ENCODE measurements at regions not wholly inside any gene's neighbourhood (a gene's known extent, or its start where the extent isn't known, plus 50 kb on each side); places are given as distances from the start of the nearest gene placed in this dataset.

GRCh38 chr11:42647993-42648392, 663.8 kb upstream of the API5 start:
- DNase-seq (ENCODE audit: low read depth): no peak
- in situ Hi-C loops (cut with HindIII; ENCODE audit: low pct_unique_long_range_greater_than_20kb, low sequenced_read_pairs): no loop called here

GRCh38 chr11:42651621-42652020, 660.2 kb upstream of the API5 start:
- in situ Hi-C loops (cut with HindIII; ENCODE audit: low pct_unique_long_range_greater_than_20kb, low sequenced_read_pairs): no loop called here
- no peak for DNase-seq (ENCODE audit: low read depth)

- in situ Hi-C loops (cut with HindIII; ENCODE audit: low pct_unique_long_range_greater_than_20kb, low sequenced_read_pairs): no loop called here
- no peak for DNase-seq (ENCODE audit: low read depth)
Observed at GRCh38 chr11:42657169-42657568, 654.6 kb upstream of the API5 start.

GRCh38 chr11:42661942-42662341, 649.9 kb upstream of the API5 start:
- in situ Hi-C loops (cut with HindIII; ENCODE audit: low pct_unique_long_range_greater_than_20kb, low sequenced_read_pairs): no loop called here
- no peak for DNase-seq (ENCODE audit: low read depth)

GRCh38 chr11:42669248-42669976, 642.4 kb upstream of the API5 start:
- no peak for DNase-seq (ENCODE audit: low read depth)
- in situ Hi-C loops (cut with HindIII; ENCODE audit: low pct_unique_long_range_greater_than_20kb, low sequenced_read_pairs): no loop called here

- in situ Hi-C loops (cut with HindIII; ENCODE audit: low pct_unique_long_range_greater_than_20kb, low sequenced_read_pairs): no loop called here
Observed at GRCh38 chr11:42674436-42674835, 637.4 kb upstream of the API5 start.

GRCh38 chr11:42707541-42707940, 604.3 kb upstream of the API5 start:
- in situ Hi-C loops (cut with HindIII; ENCODE audit: low pct_unique_long_range_greater_than_20kb, low sequenced_read_pairs): no loop called here
- DNase-seq (ENCODE audit: low read depth): no peak

More at GRCh38 chr11:42674436-42674835, 637.4 kb upstream of the API5 start:
- DNase-seq (ENCODE audit: low read depth): no peak

- in situ Hi-C loops (cut with HindIII; ENCODE audit: low pct_unique_long_range_greater_than_20kb, low sequenced_read_pairs): no loop called here
- DNase-seq (ENCODE audit: low read depth): no peak
Observed at GRCh38 chr11:42709216-42709615, 602.6 kb upstream of the API5 start.

GRCh38 chr11:42713279-42713678, 598.5 kb upstream of the API5 start:
- no peak for DNase-seq (ENCODE audit: low read depth)

GRCh38 chr11:42713753-42714152, 598.0 kb upstream of the API5 start:
- in situ Hi-C loops (cut with HindIII; ENCODE audit: low pct_unique_long_range_greater_than_20kb, low sequenced_read_pairs): no loop called here

More at GRCh38 chr11:42713279-42713678, 598.5 kb upstream of the API5 start:
- in situ Hi-C loops (cut with HindIII; ENCODE audit: low pct_unique_long_range_greater_than_20kb, low sequenced_read_pairs): no loop called here

GRCh38 chr11:42720716-42721563, 590.9 kb upstream of the API5 start:
- no peak for DNase-seq (ENCODE audit: low read depth)
- in situ Hi-C loops (cut with HindIII; ENCODE audit: low pct_unique_long_range_greater_than_20kb, low sequenced_read_pairs): no loop called here

More at GRCh38 chr11:42713753-42714152, 598.0 kb upstream of the API5 start:
- no peak for DNase-seq (ENCODE audit: low read depth)

GRCh38 chr11:42727879-42728278, 583.9 kb upstream of the API5 start:
- in situ Hi-C loops (cut with HindIII; ENCODE audit: low pct_unique_long_range_greater_than_20kb, low sequenced_read_pairs): no loop called here
- DNase-seq (ENCODE audit: low read depth): no peak

- in situ Hi-C loops (cut with HindIII; ENCODE audit: low pct_unique_long_range_greater_than_20kb, low sequenced_read_pairs): no loop called here
- DNase-seq (ENCODE audit: low read depth): no peak
Observed at GRCh38 chr11:42762348-42762747, 549.4 kb upstream of the API5 start.

GRCh38 chr11:42764936-42765335, 546.9 kb upstream of the API5 start:
- DNase-seq (ENCODE audit: low read depth): no peak
- in situ Hi-C loops (cut with HindIII; ENCODE audit: low pct_unique_long_range_greater_than_20kb, low sequenced_read_pairs): no loop called here

GRCh38 chr11:42768576-42768975, 543.2 kb upstream of the API5 start:
- no peak for DNase-seq (ENCODE audit: low read depth)
- in situ Hi-C loops (cut with HindIII; ENCODE audit: low pct_unique_long_range_greater_than_20kb, low sequenced_read_pairs): no loop called here

GRCh38 chr11:42770444-42771065, 541.2 kb upstream of the API5 start:
- DNase-seq (ENCODE audit: low read depth): no peak
- in situ Hi-C loops (cut with HindIII; ENCODE audit: low pct_unique_long_range_greater_than_20kb, low sequenced_read_pairs): no loop called here

GRCh38 chr11:42772886-42773285, 538.9 kb upstream of the API5 start:
- in situ Hi-C loops (cut with HindIII; ENCODE audit: low pct_unique_long_range_greater_than_20kb, low sequenced_read_pairs): no loop called here
- no peak for DNase-seq (ENCODE audit: low read depth)

- in situ Hi-C loops (cut with HindIII; ENCODE audit: low pct_unique_long_range_greater_than_20kb, low sequenced_read_pairs): no loop called here
- no peak for DNase-seq (ENCODE audit: low read depth)
Observed at GRCh38 chr11:42773729-42774128, 538.1 kb upstream of the API5 start.

- no peak for DNase-seq (ENCODE audit: low read depth)
- in situ Hi-C loops (cut with HindIII; ENCODE audit: low pct_unique_long_range_greater_than_20kb, low sequenced_read_pairs): no loop called here
Observed at GRCh38 chr11:42774567-42774966, 537.2 kb upstream of the API5 start.

Measured in Caki2 (cell line).